ENCODE measurements at regions not wholly inside any gene's neighbourhood (a gene's known extent, or its start where the extent isn't known, plus 50 kb on each side); places are given as distances from the start of the nearest gene placed in this dataset.

- no peak for DNase-seq
Measured at GRCh38 chr6:2534406-2535042, 216.2 kb downstream of the MYLK4 start.

DNA sequence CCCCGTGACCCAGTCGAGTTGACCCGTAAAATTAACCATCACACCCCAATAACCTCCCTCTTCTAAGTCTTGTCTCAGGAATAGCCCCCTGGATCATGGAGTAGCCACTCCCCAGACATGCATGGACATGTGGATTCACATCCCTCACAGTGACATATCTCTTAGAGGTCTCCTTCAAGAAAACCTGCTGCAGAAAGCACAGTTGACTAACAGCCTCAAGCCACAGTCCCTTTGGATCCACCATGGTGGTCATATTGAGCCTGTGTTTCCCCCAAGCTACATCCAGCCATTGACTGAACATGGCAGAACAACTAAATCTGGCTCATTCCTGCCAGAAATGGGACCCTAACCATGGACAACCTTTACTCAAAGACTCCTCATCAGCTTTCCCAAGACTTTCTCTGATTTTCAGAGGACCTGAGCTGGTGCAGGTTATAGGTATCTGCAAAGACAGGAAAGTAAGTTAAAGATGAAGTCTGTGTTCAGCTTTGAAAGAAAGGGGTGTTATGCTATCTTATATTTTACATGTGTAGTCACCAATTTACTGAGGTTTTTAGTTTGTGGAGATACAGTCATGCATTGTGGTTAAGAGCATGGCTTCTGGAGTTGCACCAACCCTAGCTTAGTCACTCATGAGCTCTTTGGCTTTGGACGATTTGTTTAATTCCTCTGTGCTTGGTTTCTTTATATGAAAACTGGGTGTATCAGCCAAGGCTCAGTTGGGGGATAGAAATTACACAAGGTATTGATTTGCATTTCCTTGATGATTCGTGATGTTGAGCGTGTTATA lies 219.1 kb downstream of the MYLK4 start:
- no peak for DNase-seq

DNA sequence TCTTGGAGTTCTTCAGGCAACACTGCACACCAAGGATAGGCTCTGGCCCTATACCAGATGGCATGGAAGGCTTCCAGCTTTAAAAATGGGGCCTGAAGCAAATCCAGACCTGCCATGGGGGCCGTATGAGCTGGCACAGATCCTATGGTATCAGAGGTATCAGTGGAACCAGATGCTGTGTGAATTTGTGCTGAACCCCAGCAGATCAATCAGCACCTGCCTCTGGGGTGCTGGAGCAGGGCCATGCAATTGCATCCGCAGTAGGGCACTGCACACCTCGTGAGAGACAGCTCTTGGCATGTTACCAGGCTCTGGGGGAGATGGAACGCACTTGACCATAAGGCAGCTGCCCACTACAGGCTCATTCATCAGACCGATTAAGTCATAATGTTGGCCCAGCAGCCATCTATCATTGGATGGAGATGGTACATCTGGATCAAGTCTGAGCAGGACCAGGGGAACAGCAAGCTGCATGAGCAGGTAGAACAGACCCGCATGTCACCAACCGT lies 221.5 kb downstream of the MYLK4 start:
- peak; percentile 65 for DNase-seq

- DNase-seq: no peak
Measured at GRCh38 chr6:2528156-2528555, 222.6 kb downstream of the MYLK4 start.

- DNase-seq: no peak
Measured at GRCh38 chr6:2526766-2527165, 224.0 kb downstream of the MYLK4 start.

DNA sequence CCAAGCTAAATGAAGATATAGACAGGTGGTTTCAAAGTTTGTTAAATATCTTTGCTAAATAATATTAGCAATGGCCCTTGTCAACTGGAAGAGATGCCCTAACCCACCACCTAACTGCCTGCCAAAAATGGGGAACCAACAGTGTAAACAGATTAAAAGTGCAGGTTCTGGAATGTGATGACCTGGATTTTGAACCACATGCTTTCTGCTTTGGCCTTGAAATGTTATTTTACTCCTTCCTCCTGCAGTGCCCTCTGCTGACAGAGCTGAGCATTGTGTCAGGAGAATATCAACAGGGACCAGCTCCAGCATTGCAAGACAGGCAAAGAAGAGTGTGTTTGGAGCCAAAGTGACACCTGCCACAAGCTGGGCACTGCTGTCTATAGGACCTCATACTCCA lies 226.6 kb downstream of the MYLK4 start:
- DNase-seq: no peak

GRCh38 chr6:2523061-2523460 lies 227.7 kb downstream of the MYLK4 start:
- no peak for DNase-seq

GRCh38 chr6:2522521-2522920 lies 228.2 kb downstream of the MYLK4 start:
- DNase-seq: no peak

DNA sequence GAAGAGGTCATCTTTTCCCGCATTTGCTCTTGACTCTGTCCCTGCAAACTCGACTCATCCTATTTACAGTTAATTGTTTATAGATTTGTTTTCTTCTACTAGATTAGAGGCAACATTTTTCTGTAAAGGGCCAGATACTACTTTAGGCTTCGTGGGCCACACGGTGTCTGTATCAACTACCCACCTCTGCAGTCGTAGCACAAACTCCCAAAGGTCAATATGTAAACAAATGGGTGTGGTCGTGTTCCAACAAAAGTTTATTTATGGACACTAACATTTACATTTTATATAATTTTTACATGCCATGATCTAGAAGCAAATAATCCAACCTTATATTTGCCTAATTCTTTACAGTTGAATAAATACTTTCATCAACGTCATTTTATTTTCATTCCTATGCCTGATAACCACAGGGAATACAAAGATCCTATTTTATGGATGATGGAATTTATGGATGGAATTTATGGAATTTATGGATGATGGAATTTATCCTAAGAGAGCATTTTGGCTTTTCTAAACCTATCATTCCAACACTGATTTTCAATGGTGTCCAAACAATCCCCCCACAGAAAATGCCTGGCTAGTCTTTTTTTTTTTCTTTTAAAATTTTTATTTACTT lies 232.8 kb downstream of the MYLK4 start:
- DNase-seq: no peak

GRCh38 chr6:2517401-2517800 lies 233.3 kb downstream of the MYLK4 start:
- DNase-seq: no peak

DNA sequence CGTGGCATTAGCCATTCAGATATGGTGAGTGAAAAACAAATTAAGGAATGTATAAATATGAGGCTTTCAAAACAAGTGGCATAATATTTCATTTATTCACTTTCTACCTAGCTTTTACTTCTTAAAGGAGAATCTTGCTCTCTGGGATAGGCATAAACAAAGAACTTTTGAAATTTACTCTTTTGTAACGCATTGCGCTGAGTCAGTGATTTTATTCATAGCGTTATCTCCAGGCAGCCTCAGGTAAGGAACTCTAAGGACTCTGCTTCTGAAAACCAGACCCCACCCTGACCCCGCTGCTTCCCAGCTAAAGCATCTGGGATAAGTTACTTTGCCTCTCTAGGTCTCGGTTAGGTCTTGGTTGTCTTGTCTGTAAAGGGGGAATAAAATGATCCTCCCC lies 234.7 kb downstream of the MYLK4 start:
- no peak for DNase-seq

GRCh38 chr6:2514965-2515543 lies 235.7 kb downstream of the MYLK4 start:
- DNase-seq: no peak

- DNase-seq: no peak
Measured at GRCh38 chr6:2512802-2513201, 237.9 kb downstream of the MYLK4 start.

- DNase-seq: no peak
Measured at GRCh38 chr6:2510316-2510715, 240.4 kb downstream of the MYLK4 start.

- DNase-seq: no peak
Measured at GRCh38 chr6:2509711-2510110, 241.0 kb downstream of the MYLK4 start.

DNA sequence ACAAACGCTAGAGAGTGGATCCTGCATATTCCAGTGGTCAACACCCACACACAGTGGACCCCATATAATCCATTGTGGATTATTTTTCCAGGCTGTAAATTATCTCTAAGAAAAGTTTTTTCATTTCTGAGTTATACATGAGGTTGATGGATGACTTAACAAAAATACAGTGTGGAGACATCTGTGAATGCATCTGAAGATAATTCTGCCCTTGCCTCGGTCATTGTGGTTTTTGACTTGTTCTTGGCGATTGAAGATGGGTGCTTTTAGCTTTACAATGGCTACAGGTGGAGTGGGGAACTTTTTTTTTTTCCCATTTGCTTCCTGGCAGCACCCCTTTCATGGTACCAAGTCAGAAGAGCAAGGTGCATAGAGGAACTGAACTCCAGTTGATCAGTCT lies 242.7 kb downstream of the MYLK4 start:
- DNase-seq: no peak

GRCh38 chr6:2507521-2508037 lies 243.1 kb downstream of the MYLK4 start:
- DNase-seq: no peak

DNA sequence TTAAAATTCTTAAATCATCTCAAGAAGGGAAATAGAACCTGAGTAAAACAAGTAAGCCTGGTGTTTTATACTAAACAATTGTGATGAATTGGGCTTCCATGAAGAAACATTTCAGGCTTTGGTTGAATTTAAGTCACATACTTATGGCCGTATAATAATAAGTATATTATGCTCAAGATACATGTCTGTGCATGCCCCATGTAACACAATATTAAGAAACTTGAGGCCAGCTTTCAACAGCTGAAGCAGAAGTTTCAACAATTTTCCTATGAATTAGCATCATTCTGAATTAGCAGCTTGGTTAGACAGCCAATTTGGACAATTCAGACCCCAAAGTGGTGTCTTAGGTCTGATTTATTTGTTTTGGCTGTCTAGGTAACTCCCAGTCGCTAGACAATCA lies 243.7 kb downstream of the MYLK4 start:
- DNase-seq: no peak

GRCh38 chr6:2505624-2506023 lies 245.1 kb downstream of the MYLK4 start:
- no peak for DNase-seq

GRCh38 chr6:2504495-2505064 lies 246.1 kb downstream of the MYLK4 start:
- no peak for DNase-seq

DNA sequence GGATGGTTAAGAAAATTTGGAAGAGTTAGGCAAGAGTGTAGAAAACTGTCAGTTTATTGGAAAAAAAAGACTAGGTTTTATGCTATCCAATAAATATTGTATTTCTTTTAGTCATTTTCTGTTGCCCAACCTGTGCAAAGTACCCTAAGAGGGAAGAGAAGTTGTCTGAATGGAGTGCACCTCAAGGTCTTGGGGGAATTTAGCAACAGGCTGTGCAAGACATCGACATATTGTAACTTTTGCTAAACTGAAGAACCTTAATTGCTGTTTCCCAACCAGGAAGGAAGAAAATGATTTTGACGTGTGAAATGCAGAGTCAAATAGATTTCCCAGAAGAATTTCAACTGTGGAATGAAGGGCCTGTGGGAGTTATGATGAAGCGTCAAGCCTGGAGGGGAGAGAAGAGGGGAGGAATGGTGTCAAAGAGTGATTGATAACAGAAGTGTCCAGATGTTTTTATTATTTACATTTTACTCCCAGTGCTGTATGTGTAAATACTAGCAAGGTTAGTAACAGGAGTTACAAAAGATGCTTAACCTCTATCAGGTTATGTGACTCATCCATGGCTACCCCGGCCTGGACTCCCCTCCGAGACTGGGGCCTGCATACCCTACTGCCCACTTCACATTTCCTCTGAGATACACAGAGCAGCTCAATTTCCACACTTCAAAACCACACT lies 246.8 kb downstream of the MYLK4 start:
- no peak for DNase-seq

- no peak for DNase-seq
Measured at GRCh38 chr6:2502998-2503674, 247.6 kb downstream of the MYLK4 start.

Data from NCI-H2171 (cell line).